Activated T-helper 9 cell treated with anti-CD3 and anti-CD28 coated beads, Interleukin-2, amount 50 U/mL, for 16 hours (primary cell): ENCODE measurements at regions not wholly inside any gene's neighbourhood (a gene's known extent, or its start where the extent isn't known, plus 50 kb on each side); places are given as distances from the start of the nearest gene placed in this dataset.

ENCODE experiments used
- DNase-seq: peaks from one replicate; pipeline ENCODE4 v3.0.0-alpha.2; 2020; ENCODE audit warnings: low read depth

- no peak for DNase-seq
These were observed 208.1 kb downstream of the JCAD start for GRCh38 chr10:29851241-29851640.

- no peak for DNase-seq
These were observed 209.0 kb downstream of the JCAD start for GRCh38 chr10:29850371-29850770.

- DNase-seq: no peak
These were observed 209.5 kb downstream of the JCAD start for GRCh38 chr10:29849886-29850285.

GRCh38 chr10:29849126-29849833, 210.1 kb downstream of the JCAD start:
- DNase-seq: no peak

- DNase-seq: no peak
These were observed 212.1 kb upstream of the SVIL start for GRCh38 chr10:29846881-29847280.

- DNase-seq: no peak
These were observed 210.4 kb upstream of the SVIL start for GRCh38 chr10:29845166-29845565.

- DNase-seq: no peak
These were observed 208.4 kb upstream of the SVIL start for GRCh38 chr10:29843143-29843542.

- no peak for DNase-seq
These were observed 207.2 kb upstream of the SVIL start for GRCh38 chr10:29841724-29842649.

- no peak for DNase-seq
These were observed 205.9 kb upstream of the SVIL start for GRCh38 chr10:29840516-29841276.

- no peak for DNase-seq
These were observed 205.2 kb upstream of the SVIL start for GRCh38 chr10:29839826-29840515.

GRCh38 chr10:29838539-29838938, 203.8 kb upstream of the SVIL start:
- DNase-seq: no peak

GRCh38 chr10:29837586-29837985, 202.8 kb upstream of the SVIL start:
- DNase-seq: no peak

- no peak for DNase-seq
These were observed 201.6 kb upstream of the SVIL start for GRCh38 chr10:29836396-29836795.

GRCh38 chr10:29835055-29835454, 200.3 kb upstream of the SVIL start:
- no peak for DNase-seq

GRCh38 chr10:29830531-29831512, 196.1 kb upstream of the SVIL start:
- DNase-seq: no peak

GRCh38 chr10:29829776-29830175, 195.0 kb upstream of the SVIL start:
- no peak for DNase-seq

GRCh38 chr10:29828956-29829355, 194.2 kb upstream of the SVIL start:
- DNase-seq: no peak

- DNase-seq: no peak
These were observed 193.7 kb upstream of the SVIL start for GRCh38 chr10:29828440-29828894.

- DNase-seq: no peak
These were observed 192.7 kb upstream of the SVIL start for GRCh38 chr10:29827512-29827911.

- no peak for DNase-seq
These were observed 192.2 kb upstream of the SVIL start for GRCh38 chr10:29826801-29827450.
